A549 (cell line): ENCODE measurements at regions not wholly inside any gene's neighbourhood (a gene's known extent, or its start where the extent isn't known, plus 50 kb on each side); places are given as distances from the start of the nearest gene placed in this dataset.

Experiments used
- CTCF ChIP-seq: fragments of >200 bp; sonication (Bioruptor Twin); formaldehyde crosslinking; IDR thresholded peaks from 3 replicates; pipeline ENCODE4 v1.5.1; 2016
- HDAC2 ChIP-seq: fragments of 200-600 bp; sonication (generic); IDR thresholded peaks from 2 replicates; pipeline ENCODE4 v1.6.1; 2016
- JUN ChIP-seq, 2 experiments: fragments of >200 bp; sonication (Bioruptor Twin); formaldehyde crosslinking; IDR thresholded peaks; 2 replicates in 1 of 2; 3 replicates in 1 of 2; pipeline ENCODE4 v1.6.1; 2016 to 2017
- MAX ChIP-seq: IDR thresholded peaks from 2 replicates; pipeline ENCODE4 v1.6.1; 2012
- MAZ ChIP-seq: fragments of 150-350 bp; IDR thresholded peaks from 2 replicates; pipeline ENCODE4 v1.6.1; 2014; ENCODE audit warnings: antibody characterized with exemption, low read depth, low read length, borderline replicate concordance
- POLR2A ChIP-seq: IDR thresholded peaks from 2 replicates; pipeline ENCODE4 v1.6.1; 2012; ENCODE audit warnings: mild to moderate bottlenecking, low read length
- RAD21 ChIP-seq, 2 experiments: fragments of >200 bp in 1 of 2; sonication (Bioruptor Twin) in 1 of 2; formaldehyde crosslinking in 1 of 2; IDR thresholded peaks in 1 of 2; conservative IDR thresholded peaks in 1 of 2; 2 replicates in 1 of 2; 3 replicates in 1 of 2; pipeline ENCODE4 v1.6.1; 2012 to 2018; ENCODE audit warnings: inconsistent platforms in 1 of 2
- REST ChIP-seq: fragments of 200-600 bp; sonication (generic); IDR thresholded peaks from 2 replicates; pipeline ENCODE4 v1.6.1; 2016; ENCODE audit warnings: antibody characterized with exemption, mild to moderate bottlenecking, moderate library complexity
- RFX5 ChIP-seq: fragments of 450-650 bp; IDR thresholded peaks from 2 replicates; pipeline ENCODE4 v1.7.1; 2014; ENCODE audit warnings: antibody characterized with exemption, mild to moderate bottlenecking, moderate library complexity

- TF ChIP-seq REST (no peak), HDAC2 (no peak), CTCF (no peak), RFX5 (no peak), MAX (no peak), POLR2A (no peak), JUN (IDR thresholded peaks at IDR 0.05) (no peak), MAZ (no peak), RAD21 (conservative IDR thresholded peaks at IDR 0.05 in 1 of 2, IDR thresholded peaks at IDR 0.05 in 1 of 2) (no peak)
These were observed 105.0 kb downstream of the PDCL3 start for GRCh38 chr2:100667801-100668200.
